ENCODE measurements at regions not wholly inside any gene's neighbourhood (a gene's known extent, or its start where the extent isn't known, plus 50 kb on each side); places are given as distances from the start of the nearest gene placed in this dataset.

- ATAC-seq (ENCODE audit: low read depth in 2 of 2) (no peak), DNase-seq (no peak)
- peak overlapping the region in 1 of 6 donors; percentile 68 for H3K27ac Mint-ChIP-seq
- H3K36me3 Mint-ChIP-seq, result peaks cover 0 to 9% of the 10 kb centered on the region in 2 donors
- H3K27me3 Mint-ChIP-seq, result peaks cover 4 to 21% (median 11%) of the 10 kb centered on the region in 3 donors
- H3K9me3 Mint-ChIP-seq, result peaks cover 0 to 5% (median 0%) of the 10 kb centered on the region in 7 donors
- peaks cover 6 to 23% (median 6%) of the 10 kb centered on the region in 3 donors for H3K4me1 Mint-ChIP-seq
- peak overlapping the region in 1 of 8 donors; percentile 21 for H3K4me3 Mint-ChIP-seq
Observed at GRCh38 chr5:173767574-173768266, 120.4 kb upstream of the CPEB4 start.

- Mint-ChIP-seq H3K36me3 (peaks cover 0 to 9% of the 10 kb centered on the region in 2 donors), H3K27ac (peak overlapping the region in 1 of 6 donors; percentile 62), H3K9me3 (peaks cover 0 to 5% (median 0%) of the 10 kb centered on the region in 7 donors), H3K4me1 (peaks cover 0 to 23% (median 9%) of the 10 kb centered on the region in 3 donors), H3K4me3 (no peak overlapping the region), H3K27me3 (peaks cover 0 to 21% (median 11%) of the 10 kb centered on the region in 3 donors)
- DNase-seq (no peak), ATAC-seq (ENCODE audit: low read depth in 2 of 2) (no peak)
Observed at GRCh38 chr5:173768267-173768806, 119.8 kb upstream of the CPEB4 start.

- Mint-ChIP-seq H3K9me3 (peaks cover 0 to 5% (median 0%) of the 10 kb centered on the region in 7 donors), H3K36me3 (peaks cover 0 to 9% of the 10 kb centered on the region in 2 donors), H3K4me3 (no peak overlapping the region), H3K27me3 (peaks cover 0 to 21% (median 11%) of the 10 kb centered on the region in 3 donors), H3K27ac (no peak overlapping the region), H3K4me1 (peaks cover 0 to 23% (median 11%) of the 10 kb centered on the region in 3 donors)
- no peak for ATAC-seq (ENCODE audit: low read depth in 2 of 2)
- DNase-seq, result no peak
Observed at GRCh38 chr5:173768891-173769290, 119.3 kb upstream of the CPEB4 start.

GRCh38 chr5:173770637-173771036, 117.5 kb upstream of the CPEB4 start:
- Mint-ChIP-seq H3K9me3 (peaks cover 0 to 5% (median 0%) of the 10 kb centered on the region in 7 donors), H3K4me3 (no peak overlapping the region), H3K27me3 (peaks cover 0 to 21% (median 11%) of the 10 kb centered on the region in 3 donors), H3K4me1 (peaks cover 6 to 24% (median 18%) of the 10 kb centered on the region in 3 donors), H3K36me3 (peaks cover 0 to 9% of the 10 kb centered on the region in 2 donors), H3K27ac (no peak overlapping the region)
- ATAC-seq (ENCODE audit: low read depth in 2 of 2) (no peak), DNase-seq (no peak)

- peaks cover 12 to 24% (median 20%) of the 10 kb centered on the region in 3 donors for H3K4me1 Mint-ChIP-seq
- no peak overlapping the region for H3K4me3 Mint-ChIP-seq
- H3K9me3 Mint-ChIP-seq, result peaks cover 0 to 5% (median 0%) of the 10 kb centered on the region in 7 donors
- DNase-seq, result no peak
- peaks cover 0 to 9% of the 10 kb centered on the region in 2 donors for H3K36me3 Mint-ChIP-seq
- no peak for ATAC-seq (ENCODE audit: low read depth in 2 of 2)
- peak overlapping the region in 1 of 6 donors; percentile 82 for H3K27ac Mint-ChIP-seq
- peaks cover 0 to 21% (median 11%) of the 10 kb centered on the region in 3 donors for H3K27me3 Mint-ChIP-seq
Observed at GRCh38 chr5:173771121-173771724, 116.9 kb upstream of the CPEB4 start.

- Mint-ChIP-seq H3K4me1 (peaks cover 16 to 23% (median 18%) of the 10 kb centered on the region in 3 donors), H3K27ac (peak overlapping the region in 1 of 6 donors; percentile 70), H3K4me3 (no peak overlapping the region), H3K36me3 (peaks cover 0 to 9% of the 10 kb centered on the region in 2 donors), H3K9me3 (peaks cover 0 to 5% (median 0%) of the 10 kb centered on the region in 7 donors), H3K27me3 (peaks cover 0 to 21% (median 11%) of the 10 kb centered on the region in 3 donors)
- DNase-seq (no peak), ATAC-seq (ENCODE audit: low read depth in 2 of 2) (no peak)
Observed at GRCh38 chr5:173771725-173772383, 116.3 kb upstream of the CPEB4 start.

- peaks cover 0 to 5% (median 0%) of the 10 kb centered on the region in 7 donors for H3K9me3 Mint-ChIP-seq
- H3K27me3 Mint-ChIP-seq, result peaks cover 0 to 21% (median 11%) of the 10 kb centered on the region in 3 donors
- H3K4me1 Mint-ChIP-seq, result peaks cover 18 to 25% (median 20%) of the 10 kb centered on the region in 3 donors
- ATAC-seq (ENCODE audit: low read depth in 2 of 2) (no peak), DNase-seq (no peak)
- H3K27ac Mint-ChIP-seq, result peak overlapping the region in 3 of 6 donors; percentile 36 to 70 (median 54)
- peaks cover 0 to 9% of the 10 kb centered on the region in 2 donors for H3K36me3 Mint-ChIP-seq
- H3K4me3 Mint-ChIP-seq, result no peak overlapping the region
Observed at GRCh38 chr5:173772384-173773059, 115.6 kb upstream of the CPEB4 start.

GRCh38 chr5:173774271-173774761, 113.8 kb upstream of the CPEB4 start:
- Mint-ChIP-seq H3K9me3 (peaks cover 0 to 5% (median 0%) of the 10 kb centered on the region in 7 donors), H3K4me1 (peaks cover 36 to 38% (median 38%) of the 10 kb centered on the region in 3 donors), H3K27ac (peak overlapping the region in 1 of 6 donors; percentile 56), H3K4me3 (no peak overlapping the region), H3K27me3 (peaks cover 0 to 19% (median 11%) of the 10 kb centered on the region in 3 donors), H3K36me3 (peaks cover 0 to 8% of the 10 kb centered on the region in 2 donors)
- ATAC-seq (ENCODE audit: low read depth in 2 of 2), result no peak
- no peak for DNase-seq

- Mint-ChIP-seq H3K4me3 (peak overlapping the region in 3 of 8 donors; percentile 16 to 55 (median 29)), H3K36me3 (no peaks in the 10 kb centered on the region), H3K4me1 (peaks cover 34 to 41% (median 39%) of the 10 kb centered on the region in 3 donors), H3K27ac (peak overlapping the region in 4 of 6 donors; percentile 36 to 76 (median 48)), H3K9me3 (no peaks in the 10 kb centered on the region), H3K27me3 (peaks cover 0 to 7% (median 3%) of the 10 kb centered on the region in 3 donors)
- peak; percentile 41 to 45 for ATAC-seq (ENCODE audit: low read depth in 2 of 2)
- no peak for DNase-seq
Observed at GRCh38 chr5:173775261-173776197, 112.6 kb upstream of the CPEB4 start.

GRCh38 chr5:173777149-173777548, 111.0 kb upstream of the CPEB4 start:
- H3K4me3 Mint-ChIP-seq, result peak overlapping the region in 1 of 8 donors; percentile 66
- ATAC-seq (ENCODE audit: low read depth in 2 of 2) (no peak), DNase-seq (no peak)
- peaks cover 45 to 55% (median 47%) of the 10 kb centered on the region in 3 donors for H3K4me1 Mint-ChIP-seq
- no peaks in the 10 kb centered on the region for H3K36me3 Mint-ChIP-seq
- H3K9me3 Mint-ChIP-seq, result no peaks in the 10 kb centered on the region
- peak overlapping the region in 3 of 6 donors; percentile 32 to 85 (median 60) for H3K27ac Mint-ChIP-seq
- no peaks in the 10 kb centered on the region for H3K27me3 Mint-ChIP-seq

GRCh38 chr5:173777674-173778073, 110.5 kb upstream of the CPEB4 start:
- no peaks in the 10 kb centered on the region for H3K27me3 Mint-ChIP-seq
- H3K36me3 Mint-ChIP-seq, result no peaks in the 10 kb centered on the region
- DNase-seq (no peak), ATAC-seq (ENCODE audit: low read depth in 2 of 2) (no peak)
- H3K4me3 Mint-ChIP-seq, result peak overlapping the region in 2 of 8 donors; percentile 57 to 66
- H3K4me1 Mint-ChIP-seq, result peaks cover 50 to 60% (median 53%) of the 10 kb centered on the region in 3 donors
- no peaks in the 10 kb centered on the region for H3K9me3 Mint-ChIP-seq
- peak overlapping the region in 2 of 6 donors; percentile 60 to 76 for H3K27ac Mint-ChIP-seq

Measured in naive B cell (primary cell).